MG63 (cell line): ENCODE measurements at regions not wholly inside any gene's neighbourhood (a gene's known extent, or its start where the extent isn't known, plus 50 kb on each side); places are given as distances from the start of the nearest gene placed in this dataset.

Source experiments
- DNase-seq: peaks from one replicate; pipeline ENCODE4 v3.0.0-alpha.2; 2020
- H3K27me3 ChIP-seq: fragments of 250-450 bp; sonication (Bioruptor Pico); 2 replicates; pipeline ENCODE4 v1.5.1; 2020; ENCODE audit warnings: mild to moderate bottlenecking, moderate library complexity
- H3K36me3 ChIP-seq: fragments of 250-450 bp; sonication (Bioruptor Pico); 2 replicates; pipeline ENCODE4 v1.5.1; 2020; ENCODE audit warnings: mild to moderate bottlenecking, moderate library complexity
- H3K4me3 ChIP-seq: fragments of 250-450 bp; sonication (Bioruptor Pico); 2 replicates; pipeline ENCODE4 v1.5.1; 2020; ENCODE audit warnings: mild to moderate bottlenecking, moderate library complexity
- H3K9me3 ChIP-seq: fragments of 250-450 bp; sonication (Bioruptor Pico); 2 replicates; pipeline ENCODE4 v1.5.1; 2020; ENCODE audit warnings: mild to moderate bottlenecking, moderate library complexity

DNA sequence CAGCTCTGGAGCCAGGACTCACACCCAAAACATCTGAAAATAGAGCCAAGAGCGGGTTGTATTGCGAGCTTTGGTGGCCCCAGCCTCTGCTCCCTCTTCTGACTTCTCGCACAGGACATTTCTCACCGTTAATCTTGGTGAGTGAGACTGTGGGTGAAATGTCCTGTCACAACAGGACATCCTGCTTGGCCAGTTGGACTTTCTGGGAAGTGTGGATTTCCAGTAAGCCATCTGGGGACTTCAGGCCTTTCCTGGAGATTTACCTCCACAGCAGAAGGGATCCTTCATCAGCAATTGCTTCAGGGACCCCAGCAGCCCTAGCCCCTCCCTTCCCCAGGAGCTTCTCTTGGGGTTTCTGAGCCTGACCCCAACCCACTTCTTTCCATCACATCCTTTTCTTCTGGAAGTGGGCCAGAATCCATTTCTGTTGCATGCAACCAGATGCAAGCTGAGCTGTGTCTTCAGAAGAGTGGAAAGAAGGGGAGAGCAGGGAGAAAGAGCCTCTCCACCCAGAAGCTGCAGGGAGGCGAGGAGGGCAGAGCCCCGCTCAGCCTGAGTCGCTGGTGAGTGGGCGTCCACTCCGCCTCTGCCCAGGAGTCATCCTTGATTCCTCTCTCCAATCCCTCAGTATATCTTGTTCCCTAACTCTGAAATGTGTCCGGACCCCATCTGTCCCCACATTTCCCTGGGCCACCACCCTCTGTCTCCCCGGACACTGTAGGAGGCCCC is 50.3 kb upstream of the GADD45G start:
- H3K9me3 ChIP-seq, result no peaks in the 10 kb centered on the region
- H3K36me3 ChIP-seq, result no peaks in the 10 kb centered on the region
- H3K27me3 ChIP-seq, result no peaks in the 10 kb centered on the region
- no peak for DNase-seq
- H3K4me3 ChIP-seq, result no peak overlapping the region

DNA sequence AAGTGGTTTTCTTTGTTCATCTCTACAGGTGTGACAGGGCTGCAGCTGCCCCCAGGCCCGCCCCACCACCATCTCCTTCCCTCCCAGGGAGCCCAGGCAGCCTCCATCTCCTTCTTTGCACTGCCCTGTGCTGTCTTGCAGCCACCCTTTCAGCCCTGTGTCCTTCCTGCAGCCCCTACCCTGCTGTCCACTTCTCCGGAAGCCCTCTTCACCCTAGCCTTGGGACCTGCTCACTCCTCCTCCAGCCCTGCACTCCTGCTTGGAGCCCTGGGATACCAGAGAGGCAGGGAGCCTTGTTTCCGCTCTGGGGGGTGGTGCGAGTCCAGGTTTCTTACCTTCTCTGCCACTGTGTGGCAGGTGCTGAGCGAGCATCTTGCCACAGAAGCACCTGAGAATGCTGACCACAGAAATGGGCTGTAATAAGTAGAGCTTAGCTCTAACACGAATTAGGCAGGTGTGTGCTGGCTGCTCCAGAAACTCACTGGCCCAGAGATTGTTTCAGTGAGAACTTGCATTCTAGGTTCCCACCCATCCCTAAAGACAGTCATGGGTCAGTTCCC is 51.3 kb upstream of the GADD45G start:
- no peaks in the 10 kb centered on the region for H3K36me3 ChIP-seq
- no peak overlapping the region for H3K4me3 ChIP-seq
- no peak for DNase-seq
- H3K27me3 ChIP-seq, result no peaks in the 10 kb centered on the region
- no peaks in the 10 kb centered on the region for H3K9me3 ChIP-seq

DNA sequence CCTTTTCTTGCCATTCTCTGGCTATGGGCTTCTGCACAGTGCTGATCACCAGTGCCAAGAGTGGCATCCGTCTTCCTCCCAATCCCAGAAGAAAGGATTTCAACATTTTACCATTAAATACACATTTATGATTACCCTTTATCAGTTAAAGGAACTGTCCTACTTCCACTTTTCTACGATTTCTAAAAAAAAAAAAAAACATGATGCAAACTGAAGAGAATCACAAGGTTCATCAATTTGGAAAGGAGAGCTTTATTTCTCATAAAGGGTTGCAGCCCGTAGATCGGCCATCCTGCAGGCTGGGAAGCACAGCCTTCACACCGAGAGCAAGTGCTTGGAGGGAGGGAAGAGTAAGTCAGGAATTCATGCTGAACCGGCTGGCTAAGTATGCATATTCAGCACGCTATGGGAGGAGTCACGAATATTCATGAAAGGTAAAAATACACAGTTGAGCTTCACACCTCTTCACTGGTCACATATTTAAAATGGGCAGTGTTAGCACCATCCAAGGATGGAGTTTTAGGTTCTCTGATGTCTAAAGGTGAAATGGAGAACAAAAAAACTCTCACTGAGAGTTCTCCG is 52.5 kb upstream of the SEMA4D start:
- no peak overlapping the region for H3K4me3 ChIP-seq
- no peaks in the 10 kb centered on the region for H3K9me3 ChIP-seq
- no peak for DNase-seq
- no peaks in the 10 kb centered on the region for H3K27me3 ChIP-seq
- H3K36me3 ChIP-seq, result no peaks in the 10 kb centered on the region

DNA sequence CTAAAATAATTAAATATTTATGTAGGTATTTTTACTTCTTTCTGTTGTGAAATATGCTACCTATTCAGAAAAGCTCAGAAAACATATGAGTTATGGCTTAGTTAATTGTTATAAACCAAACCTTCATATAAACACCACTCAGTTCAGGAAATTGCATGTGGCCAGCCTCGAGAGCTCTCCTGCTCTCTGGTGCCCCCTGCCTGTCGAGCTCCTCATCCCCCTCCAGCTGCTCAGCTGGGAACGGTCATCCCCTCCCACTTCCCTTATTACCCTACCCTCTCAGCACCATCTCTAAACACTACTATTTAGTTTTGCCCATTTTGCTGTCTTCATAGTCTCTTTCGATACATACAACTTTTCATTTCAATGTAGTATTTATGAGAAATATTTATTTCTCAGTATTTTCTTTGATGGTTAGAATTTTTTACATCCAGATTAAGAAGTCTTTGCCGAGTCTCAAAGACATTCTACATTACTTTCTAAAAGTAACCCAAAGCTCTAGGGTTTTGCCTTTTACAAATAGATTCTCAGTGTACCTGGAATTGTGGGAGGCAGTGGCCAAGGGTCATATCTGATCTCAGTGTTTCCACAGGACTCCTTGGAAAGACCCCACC is 51.2 kb upstream of the SEMA4D start:
- DNase-seq, result peak; percentile 61
- H3K4me3 ChIP-seq, result no peak overlapping the region
- no peaks in the 10 kb centered on the region for H3K27me3 ChIP-seq
- H3K9me3 ChIP-seq, result no peaks in the 10 kb centered on the region
- H3K36me3 ChIP-seq, result no peaks in the 10 kb centered on the region

DNA sequence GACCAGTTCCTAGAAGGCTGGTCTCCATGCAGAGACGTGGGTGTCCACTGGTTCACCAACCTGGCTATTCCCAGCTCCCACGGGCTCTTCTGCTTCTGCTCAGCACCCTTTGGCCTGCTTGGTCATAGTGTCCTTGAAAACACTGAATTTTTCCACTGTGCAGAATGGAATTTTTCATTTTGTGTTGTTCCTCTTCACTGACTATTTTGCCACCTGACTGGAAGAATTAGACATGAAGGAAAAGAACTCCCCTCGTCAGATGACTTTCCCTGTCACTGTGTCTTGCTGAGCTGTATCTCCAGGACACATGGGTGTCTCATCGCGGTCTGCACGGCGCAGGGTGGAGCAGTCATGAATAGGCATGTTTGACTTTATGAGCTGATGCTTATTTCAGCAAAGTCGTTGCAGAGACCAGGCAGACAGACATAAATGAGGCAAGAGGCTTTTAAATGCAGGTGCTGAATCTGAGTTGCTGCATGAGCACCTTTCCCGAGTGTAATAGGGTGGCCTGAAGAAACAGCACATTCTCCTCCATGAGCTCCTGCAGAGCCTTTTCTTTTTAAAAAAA is 50.2 kb upstream of the SEMA4D start:
- no peaks in the 10 kb centered on the region for H3K9me3 ChIP-seq
- H3K27me3 ChIP-seq, result no peaks in the 10 kb centered on the region
- no peaks in the 10 kb centered on the region for H3K36me3 ChIP-seq
- no peak overlapping the region for H3K4me3 ChIP-seq
- DNase-seq, result no peak
